H9 (cell line): ENCODE measurements at regions not wholly inside any gene's neighbourhood (a gene's known extent, or its start where the extent isn't known, plus 50 kb on each side); places are given as distances from the start of the nearest gene placed in this dataset.

Experiments
- DNase-seq: peaks from one replicate; pipeline ENCODE4 v3.0.0-alpha.2; 2017
- H2AFZ ChIP-seq: one replicate; pipeline ENCODE4 v1.6.1; 2013; ENCODE audit warnings: mild to moderate bottlenecking, low read length, control low read depth, moderate library complexity
- H2AK5ac ChIP-seq: 2 replicates; pipeline ENCODE4 v1.6.1; 2013; ENCODE audit warnings: low read length, control low read depth, mixed read lengths; ENCODE audit not compliant: insufficient read length
- H2BK120ac ChIP-seq: one replicate; pipeline ENCODE4 v1.6.1; 2013; ENCODE audit warnings: low read depth, mild to moderate bottlenecking, low read length, control low read depth, inconsistent platforms; ENCODE audit not compliant: poor library complexity, severe bottlenecking
- H2BK12ac ChIP-seq: 2 replicates; pipeline ENCODE4 v1.6.1; 2013; ENCODE audit warnings: low read length, control low read depth, mixed read lengths, low read depth; ENCODE audit not compliant: insufficient read length
- H2BK15ac ChIP-seq: 2 replicates; pipeline ENCODE4 v1.6.1; 2013; ENCODE audit warnings: low read depth, low read length, control low read depth
- H2BK20ac ChIP-seq: one replicate; pipeline ENCODE4 v1.6.1; 2013; ENCODE audit warnings: low read depth, mild to moderate bottlenecking, low read length, control low read depth, inconsistent platforms; ENCODE audit not compliant: poor library complexity, severe bottlenecking
- H2BK5ac ChIP-seq: 2 replicates; pipeline ENCODE4 v1.6.1; 2013; ENCODE audit warnings: low read length, control low read depth, mixed read lengths; ENCODE audit not compliant: insufficient read length
- H3K14ac ChIP-seq: 2 replicates; pipeline ENCODE4 v1.6.1; 2013; ENCODE audit warnings: low read length, control low read depth; ENCODE audit not compliant: insufficient read depth
- H3K18ac ChIP-seq: 2 replicates; pipeline ENCODE4 v1.6.1; 2013; ENCODE audit warnings: low read depth, mild to moderate bottlenecking, mixed read lengths, low read length, control low read depth; ENCODE audit not compliant: insufficient read length
- H3K23ac ChIP-seq: 2 replicates; pipeline ENCODE4 v1.6.1; 2013; ENCODE audit warnings: low read length, control low read depth, mixed read lengths, low read depth; ENCODE audit not compliant: insufficient read length
- H3K23me2 ChIP-seq: 2 replicates; pipeline ENCODE4 v1.6.1; 2013; ENCODE audit warnings: low read depth, mild to moderate bottlenecking, mixed read lengths, low read length, control low read depth; ENCODE audit not compliant: insufficient read length, poor library complexity, severe bottlenecking
- H3K27ac ChIP-seq: 2 replicates; pipeline ENCODE4 v1.5.1; 2013; ENCODE audit warnings: low read length, control low read depth, mixed read lengths, low read depth; ENCODE audit not compliant: insufficient read length
- H3K27me3 ChIP-seq: 2 replicates; pipeline ENCODE4 v1.6.1; 2013; ENCODE audit warnings: low read length, control low read depth, inconsistent platforms; ENCODE audit not compliant: insufficient read depth
- H3K4ac ChIP-seq: 2 replicates; pipeline ENCODE4 v1.6.1; 2013; ENCODE audit warnings: low read depth, mild to moderate bottlenecking, control low read depth, inconsistent platforms, low read length, moderate library complexity
- H3K4me1 ChIP-seq: 2 replicates; pipeline ENCODE4 v1.6.1; 2013; ENCODE audit warnings: low read length, control low read depth, inconsistent platforms; ENCODE audit not compliant: insufficient read depth
- H3K4me2 ChIP-seq: 2 replicates; pipeline ENCODE4 v1.6.1; 2013; ENCODE audit warnings: low read length, control low read depth, mixed read lengths; ENCODE audit not compliant: insufficient read length, insufficient read depth
- H3K56ac ChIP-seq: 2 replicates; pipeline ENCODE4 v1.6.1; 2013; ENCODE audit warnings: low read depth, mild to moderate bottlenecking, mixed read lengths, low read length, control low read depth; ENCODE audit not compliant: insufficient read length
- H3K79me1 ChIP-seq: 2 replicates; pipeline ENCODE4 v1.6.1; 2013; ENCODE audit warnings: low read depth, mild to moderate bottlenecking, moderate library complexity, low read length, control low read depth, inconsistent platforms; ENCODE audit not compliant: insufficient read depth, poor library complexity, severe bottlenecking
- H3K79me2 ChIP-seq: 2 replicates; pipeline ENCODE4 v1.6.1; 2013; ENCODE audit warnings: low read length, control low read depth, inconsistent platforms; ENCODE audit not compliant: insufficient read depth
- H3K9ac ChIP-seq: 2 replicates; pipeline ENCODE4 v1.6.1; 2013; ENCODE audit warnings: low read length, control low read depth, mixed read lengths; ENCODE audit not compliant: insufficient read length; ENCODE audit errors: extremely low read depth
- H3K9me3 ChIP-seq: one replicate; pipeline ENCODE4 v1.6.1; 2013; ENCODE audit warnings: low read depth, low read length, inconsistent platforms; ENCODE audit not compliant: control insufficient read depth
- H3T11ph ChIP-seq: one replicate; pipeline ENCODE4 v1.6.1; 2013; ENCODE audit warnings: mild to moderate bottlenecking, low read length, control low read depth, inconsistent platforms
- H4K20me1 ChIP-seq: one replicate; pipeline ENCODE4 v1.6.1; 2013; ENCODE audit not compliant: control insufficient read depth, insufficient read length, insufficient read depth
- H4K5ac ChIP-seq: 2 replicates; pipeline ENCODE4 v1.6.1; 2013; ENCODE audit warnings: low read depth, mild to moderate bottlenecking, mixed read lengths, low read length, control low read depth; ENCODE audit not compliant: insufficient read length
- H4K8ac ChIP-seq: replicated peaks from 2 replicates; pipeline ENCODE4 v1.6.1; 2013; ENCODE audit warnings: low read length, control low read depth, mixed read lengths, low read depth; ENCODE audit not compliant: insufficient read length
- H4K91ac ChIP-seq: 2 replicates; pipeline ENCODE4 v1.6.1; 2013; ENCODE audit warnings: low read depth, mild to moderate bottlenecking, moderate library complexity, mixed read lengths, low read length, control low read depth; ENCODE audit not compliant: insufficient read length
- H3K27ac Mint-ChIP-seq, 3 experiments: 2 replicates in 2 of 3; 3 replicates in 1 of 3; pipeline ENCODE4 v1.8.0; 2020 to 2021; ENCODE audit warnings: mixed read lengths in 3 of 3, mild to moderate bottlenecking in 1 of 3, moderate library complexity in 1 of 3
- H3K27me3 Mint-ChIP-seq: 2 replicates; pipeline ENCODE4 v1.8.0; 2021; ENCODE audit warnings: low read depth, mild to moderate bottlenecking, moderate library complexity, mixed read lengths
- H3K36me3 Mint-ChIP-seq, 3 experiments: 2 replicates in 2 of 3; 3 replicates in 1 of 3; pipeline ENCODE4 v1.8.0; 2020 to 2021; ENCODE audit warnings: low read depth in 3 of 3, mixed read lengths in 3 of 3; ENCODE audit not compliant: insufficient read depth in 1 of 3
- H3K4me1 Mint-ChIP-seq, 2 experiments: 2 replicates each; pipeline ENCODE4 v1.8.0; 2020; ENCODE audit warnings: mixed read lengths in 2 of 2
- H3K4me3 Mint-ChIP-seq, 2 experiments: 2 replicates in 1 of 2; 3 replicates in 1 of 2; pipeline ENCODE4 v1.8.0; 2020 to 2021; ENCODE audit warnings: mild to moderate bottlenecking in 2 of 2, mixed read lengths in 2 of 2, moderate library complexity in 1 of 2
- H3K9me3 Mint-ChIP-seq, 2 experiments: 2 replicates in 1 of 2; 3 replicates in 1 of 2; pipeline ENCODE4 v1.8.0; 2020; ENCODE audit warnings: mild to moderate bottlenecking in 2 of 2, mixed read lengths in 2 of 2, moderate library complexity in 1 of 2
- CTCF ChIP-seq: fragments of 200-600 bp; sonication (generic); conservative IDR thresholded peaks from 3 replicates; pipeline ENCODE4 v1.8.0; 2021; ENCODE audit warnings: antibody characterized with exemption, mild to moderate bottlenecking
- WGBS: extraction: QIAGEN DNeasy Blood & Tissue Kit; methylation state at CpG from one replicate; pipeline ENCODE4 v1.1.7; 2013; ENCODE audit warnings: missing lambda C conversion rate, low lambda C conversion rate, mixed read lengths; ENCODE audit not compliant: insufficient read length; ENCODE audit errors: extremely low coverage; 5-methylcytosine and 5-hydroxymethylcytosine counted together

DNA sequence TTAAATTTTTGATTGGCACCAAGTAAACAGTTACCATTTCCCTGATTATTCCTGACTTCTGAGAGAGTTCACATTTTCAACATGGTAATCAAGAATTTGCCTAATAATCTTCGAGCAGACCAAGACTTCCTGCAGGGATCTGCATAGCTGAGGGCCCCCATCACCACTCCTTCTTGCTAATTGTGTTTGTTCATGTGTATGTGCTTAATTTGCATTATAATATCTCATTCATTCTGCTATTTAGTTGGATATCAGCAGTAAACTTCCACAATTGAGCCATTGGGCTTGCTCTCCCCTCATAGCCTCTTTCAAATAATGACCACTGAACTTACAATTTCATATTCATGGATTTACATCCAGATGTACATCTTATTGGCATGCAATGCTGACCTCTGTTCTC is 292.5 kb downstream of the SPATA18 start:
- no peaks in the 10 kb centered on the region for H3K27me3 ChIP-seq
- H3K4me1 ChIP-seq = peaks cover 2% of the 10 kb centered on the region; the same call in 1 of the 2 replicates
- no peak overlapping the region for H3K23ac ChIP-seq
- H3T11ph ChIP-seq = no peak overlapping the region
- no peaks in the 10 kb centered on the region for H3K23me2 ChIP-seq
- Mint-ChIP-seq H3K4me1 (peaks cover 28 to 30% of the 10 kb centered on the region in 2 experiments), H3K27me3 (no peaks in the 10 kb centered on the region), H3K27ac (peak overlapping the region in 2 of 3 experiments; percentile 16 to 38; a peak in 3 of 7 replicates), H3K4me3 (no peak overlapping the region), H3K36me3 (peaks cover 23 to 32% (median 31%) of the 10 kb centered on the region in 3 experiments), H3K9me3 (peaks cover 25 to 29% of the 10 kb centered on the region in 2 experiments)
- no peak overlapping the region for H3K4ac ChIP-seq
- no peak overlapping the region for H2BK20ac ChIP-seq
- H4K5ac ChIP-seq = no peak overlapping the region
- H3K18ac ChIP-seq = no peak overlapping the region
- peak overlapping the region; percentile 10 for H3K4me2 ChIP-seq
- H2BK15ac ChIP-seq = no peak overlapping the region
- H3K9ac ChIP-seq = no peak overlapping the region
- no peak overlapping the region for H2BK120ac ChIP-seq
- no peak overlapping the region for H4K91ac ChIP-seq
- no peak overlapping the region for H2BK12ac ChIP-seq
- H3K14ac ChIP-seq = no peak overlapping the region
- H3K56ac ChIP-seq = no peak overlapping the region
- no peak overlapping the region for H2BK5ac ChIP-seq
- no peaks in the 10 kb centered on the region for H3K79me1 ChIP-seq
- H3K9me3 ChIP-seq = peaks cover 9% of the 10 kb centered on the region
- no peak overlapping the region for H4K8ac ChIP-seq
- no peak for TF ChIP-seq CTCF
- DNase-seq = no peak
- H3K27ac ChIP-seq = no peak overlapping the region
- no peak overlapping the region for H2AK5ac ChIP-seq
- H3K79me2 ChIP-seq = no peaks in the 10 kb centered on the region
- H2AFZ ChIP-seq = no peak overlapping the region
- H4K20me1 ChIP-seq = no peaks in the 10 kb centered on the region
- no CpG with 5 or more reads among the region's 1 CpG for WGBS
